ENCODE measurements at regions not wholly inside any gene's neighbourhood (a gene's known extent, or its start where the extent isn't known, plus 50 kb on each side); places are given as distances from the start of the nearest gene placed in this dataset.

GRCh38 chr6:23329086-23329485 is 759.7 kb downstream of the HDGFL1 start:
- no peak for TF ChIP-seq SP1 (IDR thresholded peaks at IDR 0.05)
- TF ChIP-seq JUND (IDR thresholded peaks at IDR 0.05), result no peak
- no peak for TF ChIP-seq MAX (IDR thresholded peaks at IDR 0.05)
- TF ChIP-seq TAF1 (conservative IDR thresholded peaks at IDR 0.05), result no peak
- TF ChIP-seq YY1 (IDR thresholded peaks at IDR 0.05), result no peak
- TF ChIP-seq HNF4A (conservative IDR thresholded peaks at IDR 0.05), result no peak
- TF ChIP-seq CTCF (IDR thresholded peaks at IDR 0.05; ENCODE audit: low read depth, low read length, missing input control), result no peak
- no peak for TF ChIP-seq GABPA (IDR thresholded peaks at IDR 0.05 in 1 of 2, conservative IDR thresholded peaks at IDR 0.05 in 1 of 2)
- no peak for TF ChIP-seq HNF4G (IDR thresholded peaks at IDR 0.05)
- no peak for TF ChIP-seq RAD21 (IDR thresholded peaks at IDR 0.05)
- no peak for TF ChIP-seq EGR1 (IDR thresholded peaks at IDR 0.05; ENCODE audit: low read depth in 2 of 2)
- no peak for TF ChIP-seq NR2F2 (IDR thresholded peaks at IDR 0.05)
- TF ChIP-seq FOXA1 (IDR thresholded peaks at IDR 0.05), result no peak
